Hepatocyte (in vitro differentiated cells): ENCODE measurements at regions not wholly inside any gene's neighbourhood (a gene's known extent, or its start where the extent isn't known, plus 50 kb on each side); places are given as distances from the start of the nearest gene placed in this dataset.

ENCODE experiments used
- EZH2 ChIP-seq: fragments of 200-600 bp; sonication (generic); IDR thresholded peaks from 2 replicates; pipeline ENCODE4 v1.6.1; 2016; ENCODE audit warnings: antibody characterized with exemption, mild to moderate bottlenecking, borderline replicate concordance
- EZH2phosphoT487 ChIP-seq: fragments of 200-600 bp; sonication (generic); IDR thresholded peaks from one replicate; pipeline ENCODE4 v1.6.1; 2018; ENCODE audit warnings: antibody characterized with exemption, mild to moderate bottlenecking, low read depth, moderate library complexity; ENCODE audit not compliant: unreplicated experiment, severe bottlenecking
- TF ChIP-seq, protein P1 (sequence below): fragments of 200-600 bp; sonication (generic); IDR thresholded peaks from 2 replicates; pipeline ENCODE4 v1.5.1; 2016; ENCODE audit warnings: antibody characterized with exemption, mild to moderate bottlenecking; ENCODE audit not compliant: poor library complexity

DNA sequence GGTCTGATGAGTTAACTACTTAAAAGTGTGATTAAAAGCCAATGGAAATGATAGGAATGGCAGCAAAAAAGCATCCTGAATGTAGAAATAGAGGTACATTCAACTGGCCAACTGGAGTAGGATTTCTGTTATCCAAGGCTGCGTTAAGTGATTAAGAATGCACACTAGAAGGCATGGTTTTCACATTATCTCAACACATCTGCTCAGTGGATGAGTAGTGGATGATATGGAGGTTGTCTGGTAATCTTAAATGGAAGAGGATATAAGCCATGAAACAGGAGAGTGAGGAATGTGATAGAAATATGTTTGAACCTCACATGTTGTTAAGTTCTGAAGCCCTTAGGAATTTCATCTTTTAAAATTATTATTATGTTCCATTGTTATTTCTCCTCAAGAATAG lies 839.9 kb downstream of the USP25 start:
- TF ChIP-seq, protein P1, sequence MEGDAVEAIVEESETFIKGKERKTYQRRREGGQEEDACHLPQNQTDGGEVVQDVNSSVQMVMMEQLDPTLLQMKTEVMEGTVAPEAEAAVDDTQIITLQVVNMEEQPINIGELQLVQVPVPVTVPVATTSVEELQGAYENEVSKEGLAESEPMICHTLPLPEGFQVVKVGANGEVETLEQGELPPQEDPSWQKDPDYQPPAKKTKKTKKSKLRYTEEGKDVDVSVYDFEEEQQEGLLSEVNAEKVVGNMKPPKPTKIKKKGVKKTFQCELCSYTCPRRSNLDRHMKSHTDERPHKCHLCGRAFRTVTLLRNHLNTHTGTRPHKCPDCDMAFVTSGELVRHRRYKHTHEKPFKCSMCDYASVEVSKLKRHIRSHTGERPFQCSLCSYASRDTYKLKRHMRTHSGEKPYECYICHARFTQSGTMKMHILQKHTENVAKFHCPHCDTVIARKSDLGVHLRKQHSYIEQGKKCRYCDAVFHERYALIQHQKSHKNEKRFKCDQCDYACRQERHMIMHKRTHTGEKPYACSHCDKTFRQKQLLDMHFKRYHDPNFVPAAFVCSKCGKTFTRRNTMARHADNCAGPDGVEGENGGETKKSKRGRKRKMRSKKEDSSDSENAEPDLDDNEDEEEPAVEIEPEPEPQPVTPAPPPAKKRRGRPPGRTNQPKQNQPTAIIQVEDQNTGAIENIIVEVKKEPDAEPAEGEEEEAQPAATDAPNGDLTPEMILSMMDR = no peak
- no peak for TF ChIP-seq EZH2phosphoT487
- no peak for TF ChIP-seq EZH2
